Thyroid gland (tissue), 4 donors: ENCODE measurements at regions not wholly inside any gene's neighbourhood (a gene's known extent, or its start where the extent isn't known, plus 50 kb on each side); places are given as distances from the start of the nearest gene placed in this dataset.

Experiments used
- DNase-seq, 2 donors: peaks; one replicate each; pipeline ENCODE4 v3.0.0-alpha.2; 2019
- H3K27ac ChIP-seq, 3 donors: fragments of 200-600 bp; sonication (generic); 1 replicate in 2 of 3; 2 replicates in 1 of 3; pipeline ENCODE4 v1.5.1; 2016 to 2019; ENCODE audit warnings: mild to moderate bottlenecking in 1 of 3, moderate library complexity in 1 of 3
- H3K27me3 ChIP-seq: fragments of 200-600 bp; sonication (generic); one replicate; pipeline ENCODE4 v1.5.1; 2019
- H3K36me3 ChIP-seq, 2 donors: fragments of 200-600 bp; sonication (generic); one replicate each; pipeline ENCODE4 v1.5.1; 2016 to 2019
- H3K4me1 ChIP-seq, 2 donors: fragments of 200-600 bp; sonication (generic); one replicate each; pipeline ENCODE4 v1.5.1; 2017 to 2019
- H3K4me3 ChIP-seq, 3 donors: fragments of 200-600 bp; sonication (generic); replicated peaks in 1 of 3; 1 replicate in 2 of 3; 2 replicates in 1 of 3; pipeline ENCODE4 v1.5.1; 2016; ENCODE audit warnings: mild to moderate bottlenecking in 1 of 3
- H3K9me3 ChIP-seq: fragments of 200-600 bp; sonication (generic); one replicate; pipeline ENCODE4 v1.5.1; 2017
- POLR2A ChIP-seq, 2 donors: fragments of 450-650 bp; IDR thresholded peaks; one replicate each; pipeline ENCODE4 v1.6.1; 2017; ENCODE audit warnings: antibody characterized with exemption in 2 of 2, mild to moderate bottlenecking in 2 of 2, moderate library complexity in 1 of 2
- WGBS, 2 donors: methylation state at CpG; one replicate each; pipeline ENCODE4 v1.1.5; 2017; 5-methylcytosine and 5-hydroxymethylcytosine counted together
- intact Hi-C: fragments of 100-400 bp; cut with DNase I; formaldehyde crosslinking; loops from one replicate; pipeline ENCODE4 v1.15.1; 2023
- TF ChIP-seq, protein P1 (sequence below), 6 experiments: fragments of 200-600 bp in 3 of 6; fragments of 450-650 bp in 3 of 6; sonication (generic) in 3 of 6; IDR thresholded peaks; one replicate each; pipeline ENCODE4 v1.5.1; 2016 to 2019; ENCODE audit warnings: antibody characterized with exemption in 6 of 6, mild to moderate bottlenecking in 2 of 6, inconsistent platforms in 1 of 6, moderate library complexity in 1 of 6

GRCh38 chr20:10919396-10920140 is 245.8 kb upstream of the JAG1 start:
- Histone ChIP-seq H3K27me3 (no peaks in the 10 kb centered on the region), H3K36me3 (no peaks in the 10 kb centered on the region), H3K9me3 (no peaks in the 10 kb centered on the region), H3K4me3 (no peak overlapping the region), H3K4me1 (no peaks in the 10 kb centered on the region), H3K27ac (no peak overlapping the region)
- TF ChIP-seq POLR2A (IDR thresholded peaks at IDR 0.05), result no peak
- TF ChIP-seq, protein P1, sequence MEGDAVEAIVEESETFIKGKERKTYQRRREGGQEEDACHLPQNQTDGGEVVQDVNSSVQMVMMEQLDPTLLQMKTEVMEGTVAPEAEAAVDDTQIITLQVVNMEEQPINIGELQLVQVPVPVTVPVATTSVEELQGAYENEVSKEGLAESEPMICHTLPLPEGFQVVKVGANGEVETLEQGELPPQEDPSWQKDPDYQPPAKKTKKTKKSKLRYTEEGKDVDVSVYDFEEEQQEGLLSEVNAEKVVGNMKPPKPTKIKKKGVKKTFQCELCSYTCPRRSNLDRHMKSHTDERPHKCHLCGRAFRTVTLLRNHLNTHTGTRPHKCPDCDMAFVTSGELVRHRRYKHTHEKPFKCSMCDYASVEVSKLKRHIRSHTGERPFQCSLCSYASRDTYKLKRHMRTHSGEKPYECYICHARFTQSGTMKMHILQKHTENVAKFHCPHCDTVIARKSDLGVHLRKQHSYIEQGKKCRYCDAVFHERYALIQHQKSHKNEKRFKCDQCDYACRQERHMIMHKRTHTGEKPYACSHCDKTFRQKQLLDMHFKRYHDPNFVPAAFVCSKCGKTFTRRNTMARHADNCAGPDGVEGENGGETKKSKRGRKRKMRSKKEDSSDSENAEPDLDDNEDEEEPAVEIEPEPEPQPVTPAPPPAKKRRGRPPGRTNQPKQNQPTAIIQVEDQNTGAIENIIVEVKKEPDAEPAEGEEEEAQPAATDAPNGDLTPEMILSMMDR (IDR thresholded peaks at IDR 0.05), result no peak
- no peak for DNase-seq
- 69 to 76% methylated on average over 6 of the region's 6 CpGs for WGBS, 2 donors
- intact Hi-C loops, result no loop called here

DNA sequence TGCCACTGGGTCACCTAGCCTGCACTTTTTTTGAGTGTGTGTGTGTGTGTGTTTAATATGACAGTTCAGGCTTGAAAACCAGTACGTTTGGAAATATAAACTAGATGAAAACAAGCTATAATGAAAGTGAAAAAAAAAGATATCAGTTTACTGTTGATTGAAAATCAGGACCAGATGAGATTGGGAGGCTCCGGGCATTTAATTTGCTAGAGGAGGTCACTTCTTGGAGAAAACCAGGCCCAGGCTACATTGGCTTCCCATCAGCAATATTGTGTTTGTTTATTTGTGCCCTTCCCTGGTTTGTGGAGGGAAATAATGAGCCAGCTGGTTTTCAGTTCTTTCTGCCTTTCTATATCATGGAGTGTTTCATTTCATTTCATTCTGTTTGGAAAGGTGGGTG is 246.6 kb upstream of the JAG1 start:
- intact Hi-C loops, result no loop called here
- TF ChIP-seq POLR2A (IDR thresholded peaks at IDR 0.05), result no peak
- TF ChIP-seq, protein P1 (IDR thresholded peaks at IDR 0.05), result no peak
- H3K4me3 ChIP-seq, result no peak overlapping the region
- H3K27me3 ChIP-seq, result no peaks in the 10 kb centered on the region
- H3K36me3 ChIP-seq, result no peaks in the 10 kb centered on the region
- no peak for DNase-seq
- H3K27ac ChIP-seq, result no peak overlapping the region
- H3K4me1 ChIP-seq, result no peaks in the 10 kb centered on the region
- 62 to 75% methylated on average over 2 of the region's 2 CpGs for WGBS, 2 donors
- no peaks in the 10 kb centered on the region for H3K9me3 ChIP-seq

- Histone ChIP-seq H3K4me3 (no peak overlapping the region), H3K27me3 (no peaks in the 10 kb centered on the region), H3K36me3 (no peaks in the 10 kb centered on the region), H3K27ac (no peak overlapping the region), H3K4me1 (no peaks in the 10 kb centered on the region), H3K9me3 (no peaks in the 10 kb centered on the region)
- TF ChIP-seq, protein P1 (IDR thresholded peaks at IDR 0.05), result no peak
- no peak for TF ChIP-seq POLR2A (IDR thresholded peaks at IDR 0.05)
- no peak for DNase-seq
- intact Hi-C loops, result no loop called here
- WGBS, 2 donors, result 96 to 97% methylated on average over 2 of the region's 2 CpGs
Measured at GRCh38 chr20:10921491-10922010, 247.8 kb upstream of the JAG1 start.

DNA sequence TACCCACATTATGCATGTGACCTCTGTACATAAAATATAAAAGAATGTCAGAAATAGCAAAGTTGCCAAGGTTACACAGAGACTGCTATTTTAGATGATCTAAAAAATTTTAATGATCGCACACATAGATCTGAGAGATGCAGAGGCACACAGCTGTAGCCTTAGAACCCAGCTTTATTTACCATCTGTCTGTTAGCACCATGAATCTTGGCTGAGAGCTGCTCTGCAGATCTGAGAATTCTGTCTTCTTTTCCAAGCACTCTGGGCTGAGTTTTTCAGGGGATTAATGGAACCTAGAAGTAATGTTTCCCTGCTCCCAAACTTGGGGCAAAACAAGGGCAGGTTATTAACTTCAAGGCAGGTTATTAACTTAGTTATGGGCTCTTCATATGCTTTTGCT is 248.7 kb upstream of the JAG1 start:
- no peak overlapping the region for H3K27ac ChIP-seq
- H3K4me1 ChIP-seq, result no peaks in the 10 kb centered on the region
- H3K27me3 ChIP-seq, result no peaks in the 10 kb centered on the region
- no peaks in the 10 kb centered on the region for H3K9me3 ChIP-seq
- 85% methylated on average over 1 of the region's 1 CpG for WGBS, 2 donors
- H3K36me3 ChIP-seq, result no peaks in the 10 kb centered on the region
- H3K4me3 ChIP-seq, result no peak overlapping the region
- intact Hi-C loops, result no loop called here
- no peak for TF ChIP-seq POLR2A (IDR thresholded peaks at IDR 0.05)
- TF ChIP-seq, protein P1 (IDR thresholded peaks at IDR 0.05), result no peak
- no peak for DNase-seq

- intact Hi-C loops, result no loop called here
- WGBS, 2 donors, result 76 to 78% methylated on average over 6 of the region's 6 CpGs
- Histone ChIP-seq H3K36me3 (no peaks in the 10 kb centered on the region), H3K27ac (no peak overlapping the region), H3K4me1 (no peaks in the 10 kb centered on the region), H3K9me3 (no peaks in the 10 kb centered on the region), H3K4me3 (no peak overlapping the region), H3K27me3 (no peaks in the 10 kb centered on the region)
- TF ChIP-seq, protein P1 (IDR thresholded peaks at IDR 0.05), result no peak
- no peak for TF ChIP-seq POLR2A (IDR thresholded peaks at IDR 0.05)
- DNase-seq, result no peak
Measured at GRCh38 chr20:10922941-10923340, 249.1 kb upstream of the JAG1 start.
